ENCODE measurements at regions not wholly inside any gene's neighbourhood (a gene's known extent, or its start where the extent isn't known, plus 50 kb on each side); places are given as distances from the start of the nearest gene placed in this dataset.

DNA sequence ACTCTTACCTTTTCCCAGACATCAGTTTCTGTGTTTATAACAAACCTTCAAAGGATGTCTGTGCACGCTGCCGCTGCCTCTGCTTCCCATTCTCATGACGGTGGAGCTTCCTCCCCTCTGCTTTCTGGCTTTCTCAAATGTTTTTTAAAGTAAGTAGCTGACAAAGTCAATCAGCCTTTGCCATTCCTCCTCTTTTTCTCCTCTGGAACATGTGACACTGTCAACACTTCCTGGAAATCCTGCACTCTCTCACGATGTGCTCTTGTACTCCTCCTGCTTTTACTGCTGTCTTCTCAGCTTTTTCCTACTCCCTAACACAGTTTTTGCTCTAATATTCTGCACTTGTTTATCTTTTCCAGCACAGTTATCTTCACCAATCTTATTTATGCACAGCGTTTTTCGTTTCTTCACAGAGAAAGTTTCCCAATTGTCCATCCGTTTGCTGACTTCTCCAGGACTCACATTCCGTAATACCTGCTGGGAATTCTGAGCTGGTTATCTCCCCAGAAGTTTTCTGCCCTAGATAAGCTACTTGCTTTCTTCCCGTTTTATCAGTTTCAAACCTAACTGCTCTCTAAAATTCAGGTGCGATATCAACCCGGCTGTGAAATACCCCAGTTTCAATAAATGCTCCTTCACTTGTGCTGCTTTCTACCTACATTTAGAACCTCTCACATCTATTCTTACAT lies 465.6 kb upstream of the AGA start:
- H3K9me3 Mint-ChIP-seq (ENCODE audit: unreplicated experiment), result no peaks in the 10 kb centered on the region
- no peaks in the 10 kb centered on the region for H3K27me3 Mint-ChIP-seq (ENCODE audit: unreplicated experiment)
- H3K27ac Mint-ChIP-seq (ENCODE audit: unreplicated experiment), result peak overlapping the region; percentile 70
- peaks cover 14% of the 10 kb centered on the region for H3K4me1 Mint-ChIP-seq (ENCODE audit: unreplicated experiment)
- DNase-seq (ENCODE audit: low spot score), result peak; percentile 4
- no peaks in the 10 kb centered on the region for H3K36me3 Mint-ChIP-seq (ENCODE audit: low read depth, unreplicated experiment)
- TF ChIP-seq, protein P1, sequence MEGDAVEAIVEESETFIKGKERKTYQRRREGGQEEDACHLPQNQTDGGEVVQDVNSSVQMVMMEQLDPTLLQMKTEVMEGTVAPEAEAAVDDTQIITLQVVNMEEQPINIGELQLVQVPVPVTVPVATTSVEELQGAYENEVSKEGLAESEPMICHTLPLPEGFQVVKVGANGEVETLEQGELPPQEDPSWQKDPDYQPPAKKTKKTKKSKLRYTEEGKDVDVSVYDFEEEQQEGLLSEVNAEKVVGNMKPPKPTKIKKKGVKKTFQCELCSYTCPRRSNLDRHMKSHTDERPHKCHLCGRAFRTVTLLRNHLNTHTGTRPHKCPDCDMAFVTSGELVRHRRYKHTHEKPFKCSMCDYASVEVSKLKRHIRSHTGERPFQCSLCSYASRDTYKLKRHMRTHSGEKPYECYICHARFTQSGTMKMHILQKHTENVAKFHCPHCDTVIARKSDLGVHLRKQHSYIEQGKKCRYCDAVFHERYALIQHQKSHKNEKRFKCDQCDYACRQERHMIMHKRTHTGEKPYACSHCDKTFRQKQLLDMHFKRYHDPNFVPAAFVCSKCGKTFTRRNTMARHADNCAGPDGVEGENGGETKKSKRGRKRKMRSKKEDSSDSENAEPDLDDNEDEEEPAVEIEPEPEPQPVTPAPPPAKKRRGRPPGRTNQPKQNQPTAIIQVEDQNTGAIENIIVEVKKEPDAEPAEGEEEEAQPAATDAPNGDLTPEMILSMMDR (IDR thresholded peaks at IDR 0.05; ENCODE audit: unreplicated experiment), result no peak
- no peak overlapping the region for H3K4me3 Mint-ChIP-seq (ENCODE audit: unreplicated experiment)

DNA sequence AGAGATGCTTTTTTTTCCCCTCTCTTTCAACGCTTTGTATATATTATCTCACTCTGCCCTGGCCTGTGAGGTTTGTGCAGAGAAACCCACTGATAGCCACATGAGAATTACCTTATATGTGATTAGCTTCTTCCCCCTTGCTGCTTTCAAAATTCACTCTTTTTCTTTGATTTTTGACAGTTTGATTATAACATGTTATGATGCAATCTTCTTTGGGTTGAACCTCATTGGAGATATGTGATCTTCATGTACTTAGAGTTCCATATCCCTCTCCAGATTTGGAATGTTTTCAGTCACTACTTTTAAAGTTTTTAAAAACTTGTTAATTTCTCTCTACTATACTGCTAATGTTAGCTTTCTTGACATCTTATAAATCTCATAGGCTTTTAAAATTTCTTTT lies 479.5 kb upstream of the AGA start:
- Mint-ChIP-seq H3K27me3 (ENCODE audit: unreplicated experiment) (no peaks in the 10 kb centered on the region), H3K4me3 (ENCODE audit: unreplicated experiment) (no peak overlapping the region), H3K27ac (ENCODE audit: unreplicated experiment) (no peak overlapping the region)

DNA sequence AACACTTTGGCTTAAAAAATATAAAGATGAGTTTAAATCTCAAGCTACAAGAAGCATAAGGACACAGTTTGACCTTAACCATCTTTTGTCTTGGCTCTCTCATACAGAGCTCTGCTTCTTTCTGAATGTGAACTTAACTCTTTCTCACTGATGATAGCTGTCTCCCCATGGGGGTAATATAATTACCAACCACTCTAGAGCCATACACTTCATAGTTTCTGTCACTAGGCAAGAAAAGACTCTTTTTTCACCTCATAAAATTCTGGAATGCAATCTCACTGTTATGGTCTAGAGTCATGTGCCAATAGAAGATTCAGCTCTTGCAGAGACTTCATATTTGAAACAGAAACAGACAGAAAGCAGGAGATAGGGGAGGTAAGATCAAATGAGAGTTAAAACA lies 481.7 kb upstream of the AGA start:
- no peaks in the 10 kb centered on the region for H3K9me3 Mint-ChIP-seq (ENCODE audit: unreplicated experiment)
- H3K27ac Mint-ChIP-seq (ENCODE audit: unreplicated experiment), result no peak overlapping the region
- H3K27me3 Mint-ChIP-seq (ENCODE audit: unreplicated experiment), result no peaks in the 10 kb centered on the region
- TF ChIP-seq, protein P1 (IDR thresholded peaks at IDR 0.05; ENCODE audit: unreplicated experiment), result no peak
- no peak overlapping the region for H3K4me3 Mint-ChIP-seq (ENCODE audit: unreplicated experiment)
- no peaks in the 10 kb centered on the region for H3K36me3 Mint-ChIP-seq (ENCODE audit: low read depth, unreplicated experiment)
- DNase-seq (ENCODE audit: low spot score), result no peak
- H3K4me1 Mint-ChIP-seq (ENCODE audit: unreplicated experiment), result no peaks in the 10 kb centered on the region

More for the DNA sequence above, 479.5 kb upstream of the AGA start:
- Mint-ChIP-seq H3K36me3 (ENCODE audit: low read depth, unreplicated experiment) (no peaks in the 10 kb centered on the region), H3K4me1 (ENCODE audit: unreplicated experiment) (no peaks in the 10 kb centered on the region), H3K9me3 (ENCODE audit: unreplicated experiment) (no peaks in the 10 kb centered on the region)
- TF ChIP-seq, protein P1 (IDR thresholded peaks at IDR 0.05; ENCODE audit: unreplicated experiment), result no peak
- DNase-seq (ENCODE audit: low spot score), result no peak

DNA sequence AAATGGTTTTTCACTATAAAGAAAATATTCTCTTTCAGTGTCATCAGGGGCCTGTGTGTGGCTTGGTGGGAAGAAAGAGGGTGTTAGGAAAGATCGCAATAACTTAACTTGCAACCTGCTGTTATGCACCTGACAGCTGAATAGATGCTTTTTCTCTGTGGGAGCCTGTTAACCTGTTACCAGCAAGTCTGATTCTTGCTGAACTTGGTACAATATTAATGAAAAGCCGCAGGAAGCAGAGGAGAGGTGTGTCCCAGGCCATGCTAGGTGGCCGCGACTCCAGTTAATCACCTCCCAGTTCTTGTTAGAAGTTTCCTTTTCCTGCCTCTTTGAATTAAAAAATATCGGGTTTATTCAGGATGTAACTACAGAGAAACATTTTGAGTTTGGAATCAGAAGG lies 494.8 kb upstream of the AGA start:
- Mint-ChIP-seq H3K27ac (ENCODE audit: unreplicated experiment) (no peak overlapping the region), H3K4me3 (ENCODE audit: unreplicated experiment) (no peak overlapping the region), H3K4me1 (ENCODE audit: unreplicated experiment) (no peaks in the 10 kb centered on the region), H3K36me3 (ENCODE audit: low read depth, unreplicated experiment) (no peaks in the 10 kb centered on the region), H3K9me3 (ENCODE audit: unreplicated experiment) (no peaks in the 10 kb centered on the region), H3K27me3 (ENCODE audit: unreplicated experiment) (no peaks in the 10 kb centered on the region)
- DNase-seq (ENCODE audit: low spot score), result no peak
- TF ChIP-seq, protein P1 (IDR thresholded peaks at IDR 0.05; ENCODE audit: unreplicated experiment), result no peak

DNA sequence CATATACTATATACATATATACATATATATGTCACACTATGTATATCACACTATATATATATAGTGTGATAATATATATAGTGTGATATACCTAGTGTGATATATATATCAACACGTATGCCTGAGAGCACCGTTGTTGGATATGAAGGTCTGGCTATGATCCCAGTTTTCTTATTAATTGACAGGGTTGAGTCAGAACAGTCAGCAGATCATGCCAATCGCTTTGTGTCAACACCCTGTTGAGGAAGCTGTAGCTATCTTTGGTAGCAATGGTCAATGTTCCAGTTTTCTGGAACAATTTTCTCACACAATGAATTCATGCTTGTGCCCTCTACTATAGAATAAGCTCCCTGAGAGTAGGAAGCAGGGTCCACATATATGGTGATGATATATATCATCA lies 496.0 kb upstream of the AGA start:
- H3K4me1 Mint-ChIP-seq (ENCODE audit: unreplicated experiment), result no peaks in the 10 kb centered on the region
- H3K9me3 Mint-ChIP-seq (ENCODE audit: unreplicated experiment), result no peaks in the 10 kb centered on the region
- TF ChIP-seq, protein P1 (IDR thresholded peaks at IDR 0.05; ENCODE audit: unreplicated experiment), result no peak
- H3K27ac Mint-ChIP-seq (ENCODE audit: unreplicated experiment), result no peak overlapping the region
- H3K4me3 Mint-ChIP-seq (ENCODE audit: unreplicated experiment), result no peak overlapping the region
- no peaks in the 10 kb centered on the region for H3K36me3 Mint-ChIP-seq (ENCODE audit: low read depth, unreplicated experiment)
- H3K27me3 Mint-ChIP-seq (ENCODE audit: unreplicated experiment), result no peaks in the 10 kb centered on the region
- no peak for DNase-seq (ENCODE audit: low spot score)

All from endothelial cell (in vitro differentiated cells).